ENCODE measurements at regions not wholly inside any gene's neighbourhood (a gene's known extent, or its start where the extent isn't known, plus 50 kb on each side); places are given as distances from the start of the nearest gene placed in this dataset.
A peak's percentile ranks its signal among the peaks of the same experiment; 100 is the strongest.
"Not testable (repeated sequence)": the region's sequence is repeated elsewhere in the genome, so short reads cannot be mapped to it uniquely, and the experiment has no call there.

GRCh38 chr3:177705976-177706823, 508.9 kb upstream of the TBL1XR1 start:
- DNase-seq (ENCODE audit: low read depth in 2 of 2): no peak

GRCh38 chr3:177709470-177709869, 512.2 kb upstream of the TBL1XR1 start:
- not testable (repeated sequence) for DNase-seq (ENCODE audit: low read depth in 2 of 2)

DNA sequence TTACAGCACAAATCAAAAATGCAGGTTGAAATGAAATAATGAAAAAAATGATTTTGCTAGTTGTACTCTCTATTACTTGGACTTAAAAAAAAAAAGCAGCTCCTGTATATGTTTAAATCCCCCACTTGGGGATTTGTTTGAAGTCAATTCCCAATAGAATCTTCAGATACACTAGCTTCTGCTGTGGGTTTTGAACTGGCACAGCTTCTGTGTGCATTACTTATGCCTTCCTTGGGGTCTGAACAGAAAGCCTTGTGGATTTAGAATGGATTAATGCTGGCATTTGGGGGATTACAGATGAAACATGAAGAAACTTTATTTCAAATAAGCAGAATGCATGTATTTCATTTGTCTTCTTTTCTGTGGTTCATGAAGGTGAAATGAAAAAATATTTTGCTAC, 513.2 kb upstream of the TBL1XR1 start:
- no peak for DNase-seq (ENCODE audit: low read depth in 2 of 2)

GRCh38 chr3:177711637-177712036, 514.4 kb upstream of the TBL1XR1 start:
- no peak for DNase-seq (ENCODE audit: low read depth in 2 of 2)

GRCh38 chr3:177713928-177714900, 516.9 kb upstream of the TBL1XR1 start:
- DNase-seq (ENCODE audit: low read depth in 2 of 2): no peak

DNA sequence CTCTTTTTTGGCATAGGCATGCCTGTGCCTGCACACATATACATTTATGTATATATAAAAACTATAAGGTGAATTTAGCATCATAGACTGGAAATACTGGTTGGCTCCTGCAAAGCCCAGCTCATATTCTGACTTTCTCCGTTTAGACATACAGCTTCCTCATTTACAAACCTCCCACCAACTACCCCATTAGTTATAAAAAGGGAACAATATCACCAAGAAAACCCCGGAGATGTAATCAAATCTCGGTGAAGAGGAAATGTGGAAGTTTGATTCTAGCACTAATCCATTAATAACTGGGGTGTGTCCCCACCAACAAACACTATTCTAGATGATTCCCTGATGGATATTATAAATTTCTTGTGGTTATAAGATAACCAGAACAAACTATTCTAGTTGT, 517.7 kb upstream of the TBL1XR1 start:
- DNase-seq (ENCODE audit: low read depth in 2 of 2): no peak

GRCh38 chr3:177715980-177716379, 518.7 kb upstream of the TBL1XR1 start:
- no peak for DNase-seq (ENCODE audit: low read depth in 2 of 2)

- not testable (repeated sequence) for DNase-seq (ENCODE audit: low read depth in 2 of 2)
Observed at GRCh38 chr3:177720927-177721326, 523.6 kb upstream of the TBL1XR1 start.

DNA sequence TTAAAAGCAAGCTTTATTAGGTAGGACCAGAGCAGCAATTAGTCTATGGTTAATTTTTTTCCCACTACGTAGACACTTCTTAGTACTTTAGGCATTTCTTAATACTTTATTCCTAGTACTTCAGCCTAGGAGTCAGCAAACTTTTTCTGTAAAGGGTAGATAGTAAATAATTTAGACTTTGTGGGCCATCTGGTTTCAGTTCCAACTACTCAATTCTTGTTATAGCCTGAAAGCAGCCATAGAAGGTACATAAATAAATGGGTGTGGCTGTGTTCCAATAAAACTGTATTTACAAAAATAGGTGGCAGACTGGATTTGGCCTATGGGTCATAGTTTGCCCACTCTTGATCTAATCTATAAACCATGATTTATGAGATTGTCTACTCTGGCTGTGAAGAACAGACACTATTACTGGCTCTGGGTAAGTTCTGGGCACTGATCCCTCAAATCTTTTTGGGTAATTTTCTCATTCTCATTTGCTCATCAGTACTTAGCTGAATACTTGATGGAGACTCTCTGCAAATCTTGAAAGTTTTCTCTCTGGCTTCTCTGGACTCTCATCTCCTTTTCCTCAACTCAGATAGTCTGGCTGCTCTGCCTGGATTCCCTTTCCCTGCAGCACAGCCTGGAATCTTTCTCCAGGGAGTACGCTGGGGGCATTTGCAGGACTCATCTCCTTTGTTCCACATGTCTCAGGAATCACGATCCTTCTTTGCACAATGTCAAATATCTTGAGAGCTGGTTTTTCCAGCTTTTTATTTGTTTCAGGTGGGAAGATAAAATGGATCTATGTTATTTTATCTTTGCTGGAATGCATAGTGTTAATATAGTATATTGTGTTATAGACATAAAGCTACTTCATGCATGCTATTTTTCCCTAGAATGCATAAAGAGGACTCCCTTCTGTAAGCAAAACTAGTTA, 524.8 kb upstream of the TBL1XR1 start:
- no peak for DNase-seq (ENCODE audit: low read depth in 2 of 2)

DNA sequence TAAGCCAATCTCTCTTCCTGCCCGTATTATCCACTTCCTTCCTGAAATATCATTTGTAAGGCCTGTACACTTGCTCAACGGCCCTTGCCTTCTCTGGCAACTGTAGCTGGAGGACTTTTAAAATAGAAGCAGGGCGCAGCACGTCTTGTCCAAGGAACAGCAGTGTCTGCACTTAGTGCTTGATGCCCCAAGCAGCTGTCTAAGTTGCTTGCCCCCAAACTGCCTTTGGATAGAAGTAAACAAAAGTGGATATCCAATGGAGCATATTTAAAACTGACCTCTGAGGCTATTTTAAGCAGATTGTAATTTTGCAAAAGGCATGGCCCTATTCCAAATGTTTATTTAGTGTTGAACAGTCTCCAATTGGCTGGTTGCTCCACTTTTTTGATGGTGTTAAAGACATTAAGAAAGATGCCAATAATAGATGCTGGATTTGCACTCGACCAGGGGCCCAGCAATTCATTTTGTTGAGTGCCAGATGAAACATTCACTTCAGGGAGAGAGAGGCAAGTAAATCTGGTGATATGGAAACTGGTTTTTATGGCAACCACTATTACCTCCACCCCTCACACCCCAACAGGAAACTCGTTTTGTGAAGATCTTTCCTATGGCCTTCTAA, 526.8 kb upstream of the TBL1XR1 start:
- no peak for DNase-seq (ENCODE audit: low read depth in 2 of 2)

DNA sequence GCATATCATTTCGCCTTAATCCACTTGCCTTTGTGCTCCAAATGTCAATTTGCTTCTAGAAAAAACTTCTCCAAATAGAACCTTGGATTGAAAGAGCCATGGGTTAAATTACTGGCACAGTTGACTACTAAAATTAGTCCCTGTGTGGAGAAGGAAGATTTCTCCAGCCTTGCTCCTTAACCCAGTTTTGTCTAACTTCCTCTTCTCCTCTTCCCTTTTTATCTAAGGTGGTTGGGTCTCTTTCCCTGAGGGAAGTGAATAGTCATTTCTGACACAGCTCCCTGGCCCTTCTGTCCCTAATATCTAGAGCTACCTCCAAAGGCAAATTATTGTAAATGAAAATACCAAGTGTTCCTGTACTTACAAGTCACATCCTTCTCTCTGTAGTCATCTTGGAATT, 527.9 kb upstream of the TBL1XR1 start:
- DNase-seq (ENCODE audit: low read depth in 2 of 2): no peak

- no peak for DNase-seq (ENCODE audit: low read depth in 2 of 2)
Observed at GRCh38 chr3:177726807-177727206, 529.5 kb upstream of the TBL1XR1 start.

DNA sequence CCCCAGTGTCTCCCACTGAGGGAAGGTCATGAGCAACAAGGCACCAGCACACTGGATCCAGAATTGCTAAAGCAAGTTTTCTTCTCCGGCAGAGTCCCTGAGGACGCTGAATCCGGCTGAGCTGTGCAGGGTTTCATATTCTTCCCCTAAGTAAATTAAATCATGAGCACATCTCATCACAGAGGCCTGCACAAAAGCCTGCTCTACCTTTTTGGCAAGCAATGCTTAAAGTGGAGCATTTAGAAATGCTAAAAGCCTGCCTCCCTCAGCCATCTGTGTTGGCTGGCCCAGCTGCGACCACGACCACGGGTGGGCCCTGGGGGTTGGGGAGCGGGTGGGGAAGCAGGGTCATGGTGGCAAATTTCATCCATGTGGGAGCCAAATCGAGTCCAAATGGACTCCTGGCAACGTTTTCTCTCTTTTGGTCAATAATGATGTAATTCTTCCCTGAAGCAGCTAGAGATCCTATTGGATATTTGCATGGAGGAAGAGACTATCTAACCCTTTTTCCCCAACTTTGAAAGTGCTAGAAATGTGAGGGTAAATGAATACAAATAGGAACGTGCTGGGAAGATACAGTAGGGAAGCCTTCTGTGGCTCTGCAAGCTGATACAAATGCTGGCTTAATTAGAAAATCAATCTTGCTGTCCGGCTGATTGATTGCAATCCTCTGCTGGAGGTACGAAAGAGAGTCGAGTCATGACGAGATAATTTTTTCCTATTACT, 532.8 kb upstream of the TBL1XR1 start:
- peak in 1 of 2 experiments; percentile 35 for DNase-seq (ENCODE audit: low read depth in 2 of 2)

DNA sequence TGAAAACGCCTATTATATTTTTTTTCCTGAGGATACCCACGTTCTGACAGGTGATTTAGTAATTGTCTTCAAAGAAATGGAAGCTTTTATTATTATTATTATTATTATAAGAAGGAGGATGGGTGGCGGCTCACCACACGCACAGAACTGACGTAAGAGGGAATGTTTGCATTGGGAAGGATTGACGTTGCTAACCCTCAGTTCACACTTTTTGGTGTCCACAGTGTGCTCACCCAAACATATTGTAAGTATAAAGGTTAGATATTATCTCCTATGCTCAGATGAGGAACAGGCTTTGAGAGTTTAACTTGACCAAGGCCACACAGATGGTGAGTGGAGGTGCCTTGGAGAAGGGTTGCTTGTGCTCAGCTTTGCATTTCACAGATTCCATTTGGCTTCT, 533.5 kb upstream of the TBL1XR1 start:
- DNase-seq (ENCODE audit: low read depth in 2 of 2): no peak

- DNase-seq (ENCODE audit: low read depth in 2 of 2): peak; percentile 65 to 73
Observed at GRCh38 chr3:177731644-177732268, 534.5 kb upstream of the TBL1XR1 start.

GRCh38 chr3:177733233-177733632, 536.0 kb upstream of the TBL1XR1 start:
- no peak for DNase-seq (ENCODE audit: low read depth in 2 of 2)

GRCh38 chr3:177733936-177734335, 536.7 kb upstream of the TBL1XR1 start:
- no peak for DNase-seq (ENCODE audit: low read depth in 2 of 2)

DNA sequence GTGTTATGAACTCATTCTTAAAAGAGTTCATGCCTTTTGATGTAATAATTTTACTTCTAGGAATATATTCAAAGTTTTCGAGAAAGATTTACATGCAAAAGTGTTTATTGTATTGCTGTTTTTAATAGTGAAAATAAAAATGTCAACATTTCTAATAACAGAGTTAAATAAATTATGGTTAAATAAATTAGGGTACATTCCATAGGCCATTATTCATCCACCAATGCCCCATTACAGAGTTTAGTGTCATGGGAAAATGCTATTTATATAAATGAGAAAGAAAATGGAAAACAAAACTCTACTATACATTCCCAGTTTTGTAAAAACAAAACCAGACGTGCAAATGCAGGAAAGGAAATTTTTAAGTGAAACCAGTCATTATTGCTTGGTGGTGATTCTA, 538.1 kb upstream of the TBL1XR1 start:
- no peak for DNase-seq (ENCODE audit: low read depth in 2 of 2)

DNA sequence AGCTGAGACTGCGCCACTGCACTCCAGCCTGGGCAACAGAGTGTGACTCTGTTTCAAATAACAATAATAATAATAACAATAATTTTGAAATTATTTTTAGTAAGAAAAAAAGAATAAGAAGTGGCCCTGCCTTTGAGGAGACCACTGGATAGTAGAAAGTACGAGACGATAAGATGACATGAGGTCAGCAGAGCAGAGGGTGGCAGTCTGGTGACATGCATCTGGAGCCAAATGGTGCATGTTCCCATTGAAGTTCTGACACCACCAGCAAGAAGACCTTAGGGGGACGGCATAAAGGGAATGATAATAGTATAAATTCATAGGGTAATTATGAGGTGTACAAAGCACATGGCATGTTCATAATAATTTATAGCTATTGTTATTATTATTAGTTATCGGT, 542.2 kb upstream of the TBL1XR1 start:
- no peak for DNase-seq (ENCODE audit: low read depth in 2 of 2)

GRCh38 chr3:177740254-177740653, 543.0 kb upstream of the TBL1XR1 start:
- DNase-seq (ENCODE audit: low read depth in 2 of 2): no peak

All from fibroblast of skin of left quadriceps (primary cell).